ENCODE measurements at regions not wholly inside any gene's neighbourhood (a gene's known extent, or its start where the extent isn't known, plus 50 kb on each side); places are given as distances from the start of the nearest gene placed in this dataset.

GRCh38 chr6:14280766-14281293 is 163.3 kb downstream of the CD83 start:
- H3K27ac Mint-ChIP-seq = no peak overlapping the region
- intact Hi-C loops (cut with micrococcal nuclease) = no loop called here
- ChIA-PET POLR2A (ENCODE audit: partially characterized antibody) (no interaction called here), CTCF (ENCODE audit: partially characterized antibody) (interaction anchor here (1.1 kb wide), 1 partner anchor 10 kb away, joined by 4 read pairs; no protein-coding TSS in a partner anchor)
- peaks cover 29% of the 10 kb centered on the region for H3K4me1 ChIP-seq (ENCODE audit: insufficient read depth, low read length)
- peaks cover 22 to 38% (median 24%) of the 10 kb centered on the region in 4 donors for H3K4me1 Mint-ChIP-seq
- no peak overlapping the region for H3K4me3 ChIP-seq (ENCODE audit: low read length in 2 of 2)
- no peaks in the 10 kb centered on the region for H3K9me3 ChIP-seq (ENCODE audit: control insufficient read depth in 1 of 2, low read length in 2 of 2)
- no peak for DNase-seq
- no peaks in the 10 kb centered on the region for H3K27me3 Mint-ChIP-seq
- H3K4me3 Mint-ChIP-seq = no peak overlapping the region
- H3K27me3 ChIP-seq (ENCODE audit: insufficient read depth, low read length) = no peaks in the 10 kb centered on the region
- no peaks in the 10 kb centered on the region for H3K36me3 ChIP-seq (ENCODE audit: insufficient read depth, low read length)
- peaks cover 0 to 3% of the 10 kb centered on the region in 2 donors for H3K36me3 Mint-ChIP-seq
- peaks cover 0 to 9% (median 2%) of the 10 kb centered on the region in 8 donors for H3K9me3 Mint-ChIP-seq
- H3K27ac ChIP-seq (ENCODE audit: low read depth, low read length) = no peak overlapping the region

GRCh38 chr6:14281811-14282660 is 164.5 kb downstream of the CD83 start:
- DNase-seq = no peak
- peaks cover 0 to 9% (median 2%) of the 10 kb centered on the region in 8 donors for H3K9me3 Mint-ChIP-seq
- H3K27ac Mint-ChIP-seq = no peak overlapping the region
- Histone ChIP-seq H3K27me3 (ENCODE audit: insufficient read depth, low read length) (no peaks in the 10 kb centered on the region), H3K27ac (ENCODE audit: low read depth, low read length) (no peak overlapping the region), H3K4me3 (ENCODE audit: low read length in 2 of 2) (no peak overlapping the region), H3K9me3 (ENCODE audit: control insufficient read depth in 1 of 2, low read length in 2 of 2) (no peaks in the 10 kb centered on the region), H3K36me3 (ENCODE audit: insufficient read depth, low read length) (no peaks in the 10 kb centered on the region), H3K4me1 (ENCODE audit: insufficient read depth, low read length) (peaks cover 17% of the 10 kb centered on the region)
- intact Hi-C loops (cut with micrococcal nuclease) = no loop called here
- peaks cover 0 to 3% of the 10 kb centered on the region in 2 donors for H3K36me3 Mint-ChIP-seq
- ChIA-PET POLR2A (ENCODE audit: partially characterized antibody) (no interaction called here), CTCF (ENCODE audit: partially characterized antibody) (interaction anchor here (1.1 kb wide), 1 partner anchor 11 kb away, joined by 4 read pairs; no protein-coding TSS in a partner anchor)
- H3K4me1 Mint-ChIP-seq = peaks cover 10 to 26% (median 12%) of the 10 kb centered on the region in 4 donors
- no peaks in the 10 kb centered on the region for H3K27me3 Mint-ChIP-seq
- H3K4me3 Mint-ChIP-seq = peak overlapping the region in 1 of 8 donors; percentile 26

GRCh38 chr6:14282854-14283505 is 165.4 kb downstream of the CD83 start:
- Histone ChIP-seq H3K4me1 (ENCODE audit: insufficient read depth, low read length) (peaks cover 7% of the 10 kb centered on the region), H3K4me3 (ENCODE audit: low read length in 2 of 2) (no peak overlapping the region), H3K27ac (ENCODE audit: low read depth, low read length) (no peak overlapping the region), H3K27me3 (ENCODE audit: insufficient read depth, low read length) (no peaks in the 10 kb centered on the region), H3K9me3 (ENCODE audit: control insufficient read depth in 1 of 2, low read length in 2 of 2) (no peaks in the 10 kb centered on the region), H3K36me3 (ENCODE audit: insufficient read depth, low read length) (no peaks in the 10 kb centered on the region)
- peaks cover 0 to 3% of the 10 kb centered on the region in 2 donors for H3K36me3 Mint-ChIP-seq
- no peak for DNase-seq
- H3K4me1 Mint-ChIP-seq = peaks cover 1 to 16% (median 3%) of the 10 kb centered on the region in 4 donors
- H3K27me3 Mint-ChIP-seq = no peaks in the 10 kb centered on the region
- no peak overlapping the region for H3K4me3 Mint-ChIP-seq
- ChIA-PET CTCF (ENCODE audit: partially characterized antibody) (no interaction called here), POLR2A (ENCODE audit: partially characterized antibody) (no interaction called here)
- H3K9me3 Mint-ChIP-seq = peaks cover 0 to 9% (median 2%) of the 10 kb centered on the region in 8 donors
- H3K27ac Mint-ChIP-seq = no peak overlapping the region
- intact Hi-C loops (cut with micrococcal nuclease) = no loop called here

GRCh38 chr6:14283600-14284235 is 166.1 kb downstream of the CD83 start:
- H3K36me3 ChIP-seq (ENCODE audit: insufficient read depth, low read length) = no peaks in the 10 kb centered on the region
- CTCF ChIA-PET (ENCODE audit: partially characterized antibody) = no interaction called here
- POLR2A ChIA-PET (ENCODE audit: partially characterized antibody) = no interaction called here
- H3K27me3 ChIP-seq (ENCODE audit: insufficient read depth, low read length) = no peaks in the 10 kb centered on the region
- H3K4me3 Mint-ChIP-seq = no peak overlapping the region
- H3K27me3 Mint-ChIP-seq = no peaks in the 10 kb centered on the region
- H3K4me1 Mint-ChIP-seq = peaks cover 0 to 9% (median 0%) of the 10 kb centered on the region in 4 donors
- peak overlapping the region in 2 of 7 donors; percentile 48 to 60 for H3K27ac Mint-ChIP-seq
- H3K27ac ChIP-seq (ENCODE audit: low read depth, low read length) = no peak overlapping the region
- peaks cover 0 to 9% (median 2%) of the 10 kb centered on the region in 8 donors for H3K9me3 Mint-ChIP-seq
- H3K4me1 ChIP-seq (ENCODE audit: insufficient read depth, low read length) = no peaks in the 10 kb centered on the region
- intact Hi-C loops (cut with micrococcal nuclease) = no loop called here
- no peaks in the 10 kb centered on the region for H3K9me3 ChIP-seq (ENCODE audit: control insufficient read depth in 1 of 2, low read length in 2 of 2)
- no peak for DNase-seq
- peaks cover 0 to 3% of the 10 kb centered on the region in 2 donors for H3K36me3 Mint-ChIP-seq
- no peak overlapping the region for H3K4me3 ChIP-seq (ENCODE audit: low read length in 2 of 2)

GRCh38 chr6:14284969-14285590 is 167.5 kb downstream of the CD83 start:
- Mint-ChIP-seq H3K9me3 (peaks cover 0 to 6% (median under 1%) of the 10 kb centered on the region in 8 donors), H3K4me1 (peaks cover 0 to 2% (median 0%) of the 10 kb centered on the region in 4 donors), H3K36me3 (peaks cover 0 to 3% of the 10 kb centered on the region in 2 donors), H3K27me3 (no peaks in the 10 kb centered on the region), H3K4me3 (no peak overlapping the region), H3K27ac (no peak overlapping the region)
- no peaks in the 10 kb centered on the region for H3K4me1 ChIP-seq (ENCODE audit: insufficient read depth, low read length)
- no peaks in the 10 kb centered on the region for H3K9me3 ChIP-seq (ENCODE audit: control insufficient read depth in 1 of 2, low read length in 2 of 2)
- CTCF ChIA-PET (ENCODE audit: partially characterized antibody) = no interaction called here
- H3K4me3 ChIP-seq (ENCODE audit: low read length in 2 of 2) = no peak overlapping the region
- DNase-seq = no peak
- POLR2A ChIA-PET (ENCODE audit: partially characterized antibody) = no interaction called here
- intact Hi-C loops (cut with micrococcal nuclease) = no loop called here
- H3K36me3 ChIP-seq (ENCODE audit: insufficient read depth, low read length) = no peaks in the 10 kb centered on the region
- H3K27me3 ChIP-seq (ENCODE audit: insufficient read depth, low read length) = no peaks in the 10 kb centered on the region
- H3K27ac ChIP-seq (ENCODE audit: low read depth, low read length) = no peak overlapping the region

- no peaks in the 10 kb centered on the region for H3K36me3 Mint-ChIP-seq
Observed at GRCh38 chr6:14286144-14286543, 168.6 kb downstream of the CD83 start.

More at GRCh38 chr6:14286144-14286543, 168.6 kb downstream of the CD83 start:
- H3K4me3 ChIP-seq (ENCODE audit: low read length in 2 of 2) = no peak overlapping the region
- no peaks in the 10 kb centered on the region for H3K4me1 Mint-ChIP-seq
- H3K9me3 ChIP-seq (ENCODE audit: control insufficient read depth in 1 of 2, low read length in 2 of 2) = no peaks in the 10 kb centered on the region
- CTCF ChIA-PET (ENCODE audit: partially characterized antibody) = no interaction called here
- H3K4me1 ChIP-seq (ENCODE audit: insufficient read depth, low read length) = no peaks in the 10 kb centered on the region
- H3K9me3 Mint-ChIP-seq = no peaks in the 10 kb centered on the region
- H3K27me3 ChIP-seq (ENCODE audit: insufficient read depth, low read length) = no peaks in the 10 kb centered on the region
- no peak overlapping the region for H3K27ac Mint-ChIP-seq
- no peak overlapping the region for H3K27ac ChIP-seq (ENCODE audit: low read depth, low read length)
- no peak overlapping the region for H3K4me3 Mint-ChIP-seq
- H3K27me3 Mint-ChIP-seq = no peaks in the 10 kb centered on the region
- no peaks in the 10 kb centered on the region for H3K36me3 ChIP-seq (ENCODE audit: insufficient read depth, low read length)
- intact Hi-C loops (cut with micrococcal nuclease) = no loop called here
- DNase-seq = no peak
- POLR2A ChIA-PET (ENCODE audit: partially characterized antibody) = no interaction called here
